ENCODE measurements at regions not wholly inside any gene's neighbourhood (a gene's known extent, or its start where the extent isn't known, plus 50 kb on each side); places are given as distances from the start of the nearest gene placed in this dataset.

DNA sequence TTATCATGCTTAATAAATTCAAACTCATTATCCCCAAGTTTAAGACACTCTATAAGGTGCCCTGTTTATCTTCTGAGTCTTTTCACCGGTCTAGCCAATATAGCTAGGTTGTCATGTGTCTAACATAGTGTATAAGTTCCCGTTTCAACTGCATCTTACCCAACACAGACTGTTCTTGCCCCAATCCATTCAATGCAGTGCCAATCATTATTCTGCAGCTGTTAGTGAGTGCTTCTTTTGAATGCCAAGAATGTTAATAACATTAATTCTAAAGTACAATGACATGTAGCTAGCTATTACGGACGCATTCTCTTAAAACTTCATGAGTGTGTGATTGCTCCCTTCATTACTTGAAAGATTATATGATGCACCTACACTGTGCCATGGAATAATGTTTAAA, 646.4 kb upstream of the NR2F2 start:
- Mint-ChIP-seq H3K4me3 (no peak overlapping the region), H3K27me3 (no peaks in the 10 kb centered on the region), H3K27ac (no peak overlapping the region), H3K36me3 (no peaks in the 10 kb centered on the region), H3K9me3 (peaks cover 0 to 4% (median 0%) of the 10 kb centered on the region in 8 donors), H3K4me1 (no peaks in the 10 kb centered on the region)
- no peaks in the 10 kb centered on the region for H3K4me1 ChIP-seq (ENCODE audit: insufficient read depth, low read length)
- intact Hi-C loops (cut with micrococcal nuclease), result no loop called here
- no peak overlapping the region for H3K27ac ChIP-seq (ENCODE audit: low read depth, low read length)
- ChIA-PET CTCF (ENCODE audit: partially characterized antibody) (no interaction called here), POLR2A (ENCODE audit: partially characterized antibody) (no interaction called here)
- no peak overlapping the region for H3K4me3 ChIP-seq (ENCODE audit: low read length in 2 of 2)
- H3K27me3 ChIP-seq (ENCODE audit: insufficient read depth, low read length), result no peaks in the 10 kb centered on the region
- DNase-seq, result no peak
- H3K9me3 ChIP-seq (ENCODE audit: control insufficient read depth in 1 of 2, low read length in 2 of 2), result no peaks in the 10 kb centered on the region
- no peaks in the 10 kb centered on the region for H3K36me3 ChIP-seq (ENCODE audit: insufficient read depth, low read length)

DNA sequence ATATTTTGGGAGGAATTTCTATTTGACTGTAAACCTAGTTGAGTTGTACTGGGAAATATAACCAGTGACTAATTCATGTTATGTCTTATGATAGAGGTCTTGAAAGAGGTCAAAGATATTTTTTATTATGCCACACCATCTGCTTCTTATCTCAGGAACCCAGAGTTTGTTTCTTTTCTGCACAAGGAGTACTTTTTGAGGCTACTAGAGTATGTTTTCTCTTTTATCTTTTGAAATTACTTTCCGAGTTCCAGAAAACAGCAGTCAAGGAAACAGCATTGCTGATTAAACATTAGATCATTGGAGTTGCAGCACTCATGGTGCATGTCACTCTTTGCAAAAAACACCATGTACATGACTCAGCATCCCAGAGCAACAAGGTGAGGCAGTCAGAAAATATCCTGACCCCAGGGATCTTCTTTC, 645.8 kb upstream of the NR2F2 start:
- H3K4me3 ChIP-seq (ENCODE audit: low read length in 2 of 2), result no peak overlapping the region
- intact Hi-C loops (cut with micrococcal nuclease), result no loop called here
- H3K4me1 ChIP-seq (ENCODE audit: insufficient read depth, low read length), result no peaks in the 10 kb centered on the region
- H3K36me3 ChIP-seq (ENCODE audit: insufficient read depth, low read length), result no peaks in the 10 kb centered on the region
- ChIA-PET POLR2A (ENCODE audit: partially characterized antibody) (no interaction called here), CTCF (ENCODE audit: partially characterized antibody) (no interaction called here)
- no peak overlapping the region for H3K4me3 Mint-ChIP-seq
- H3K9me3 ChIP-seq (ENCODE audit: control insufficient read depth in 1 of 2, low read length in 2 of 2), result no peaks in the 10 kb centered on the region
- H3K36me3 Mint-ChIP-seq, result no peaks in the 10 kb centered on the region
- DNase-seq, result no peak
- no peaks in the 10 kb centered on the region for H3K27me3 Mint-ChIP-seq
- H3K9me3 Mint-ChIP-seq, result peaks cover 0 to 4% (median 0%) of the 10 kb centered on the region in 8 donors
- no peak overlapping the region for H3K27ac ChIP-seq (ENCODE audit: low read depth, low read length)
- no peak overlapping the region for H3K27ac Mint-ChIP-seq
- H3K27me3 ChIP-seq (ENCODE audit: insufficient read depth, low read length), result no peaks in the 10 kb centered on the region
- H3K4me1 Mint-ChIP-seq, result no peaks in the 10 kb centered on the region

DNA sequence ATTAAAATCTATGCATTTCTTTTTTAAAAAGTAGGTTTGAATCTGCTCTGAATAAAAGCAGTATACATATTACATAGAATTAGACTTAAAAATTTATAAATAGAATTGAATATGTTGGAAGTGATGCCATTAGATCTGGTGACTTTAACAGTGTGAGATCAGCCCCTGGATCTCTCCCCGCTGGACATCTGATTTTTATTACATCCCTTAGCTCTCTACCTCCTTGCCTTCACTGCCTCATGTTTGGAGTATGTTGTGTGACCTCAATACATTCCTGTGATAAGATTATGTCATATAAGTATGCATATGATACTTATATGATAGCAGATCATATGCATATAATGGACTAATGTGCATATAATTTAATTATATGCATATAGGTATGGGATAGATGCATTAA, 643.4 kb upstream of the NR2F2 start:
- Histone ChIP-seq H3K9me3 (ENCODE audit: control insufficient read depth in 1 of 2, low read length in 2 of 2) (no peaks in the 10 kb centered on the region), H3K27ac (ENCODE audit: low read depth, low read length) (no peak overlapping the region), H3K27me3 (ENCODE audit: insufficient read depth, low read length) (no peaks in the 10 kb centered on the region), H3K4me1 (ENCODE audit: insufficient read depth, low read length) (no peaks in the 10 kb centered on the region), H3K36me3 (ENCODE audit: insufficient read depth, low read length) (no peaks in the 10 kb centered on the region), H3K4me3 (ENCODE audit: low read length in 2 of 2) (no peak overlapping the region)
- H3K4me1 Mint-ChIP-seq, result no peaks in the 10 kb centered on the region
- ChIA-PET CTCF (ENCODE audit: partially characterized antibody) (no interaction called here), POLR2A (ENCODE audit: partially characterized antibody) (no interaction called here)
- intact Hi-C loops (cut with micrococcal nuclease), result no loop called here
- no peaks in the 10 kb centered on the region for H3K36me3 Mint-ChIP-seq
- DNase-seq, result no peak
- no peak overlapping the region for H3K27ac Mint-ChIP-seq
- peaks cover 0 to 8% (median 4%) of the 10 kb centered on the region in 8 donors for H3K9me3 Mint-ChIP-seq
- no peak overlapping the region for H3K4me3 Mint-ChIP-seq
- no peaks in the 10 kb centered on the region for H3K27me3 Mint-ChIP-seq

DNA sequence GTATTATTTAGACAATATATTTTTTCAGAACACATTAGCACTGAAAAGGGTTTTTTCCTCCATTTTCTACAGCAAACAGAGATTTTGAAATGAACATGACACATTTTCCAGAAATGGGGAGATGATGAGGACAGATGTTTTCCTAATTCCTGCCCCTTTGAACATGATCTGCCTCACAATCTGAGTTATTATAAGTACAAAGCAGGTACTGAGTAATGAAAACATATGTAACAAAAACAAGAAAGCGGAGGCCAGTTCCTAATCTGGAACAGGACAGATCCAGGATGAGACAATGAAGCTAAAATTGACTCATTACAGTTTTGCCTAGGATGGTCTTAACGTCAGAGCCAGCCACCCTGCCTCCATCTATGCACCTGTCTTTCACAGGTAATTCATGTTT, 642.8 kb upstream of the NR2F2 start:
- H3K4me3 ChIP-seq (ENCODE audit: low read length in 2 of 2), result no peak overlapping the region
- no peaks in the 10 kb centered on the region for H3K9me3 ChIP-seq (ENCODE audit: control insufficient read depth in 1 of 2, low read length in 2 of 2)
- CTCF ChIA-PET (ENCODE audit: partially characterized antibody), result no interaction called here
- Mint-ChIP-seq H3K4me3 (no peak overlapping the region), H3K27ac (no peak overlapping the region), H3K36me3 (no peaks in the 10 kb centered on the region), H3K9me3 (peaks cover 0 to 13% (median 5%) of the 10 kb centered on the region in 8 donors), H3K27me3 (no peaks in the 10 kb centered on the region), H3K4me1 (no peaks in the 10 kb centered on the region)
- POLR2A ChIA-PET (ENCODE audit: partially characterized antibody), result no interaction called here
- DNase-seq, result no peak
- intact Hi-C loops (cut with micrococcal nuclease), result no loop called here
- H3K4me1 ChIP-seq (ENCODE audit: insufficient read depth, low read length), result no peaks in the 10 kb centered on the region
- H3K27ac ChIP-seq (ENCODE audit: low read depth, low read length), result no peak overlapping the region
- H3K27me3 ChIP-seq (ENCODE audit: insufficient read depth, low read length), result no peaks in the 10 kb centered on the region
- no peaks in the 10 kb centered on the region for H3K36me3 ChIP-seq (ENCODE audit: insufficient read depth, low read length)

DNA sequence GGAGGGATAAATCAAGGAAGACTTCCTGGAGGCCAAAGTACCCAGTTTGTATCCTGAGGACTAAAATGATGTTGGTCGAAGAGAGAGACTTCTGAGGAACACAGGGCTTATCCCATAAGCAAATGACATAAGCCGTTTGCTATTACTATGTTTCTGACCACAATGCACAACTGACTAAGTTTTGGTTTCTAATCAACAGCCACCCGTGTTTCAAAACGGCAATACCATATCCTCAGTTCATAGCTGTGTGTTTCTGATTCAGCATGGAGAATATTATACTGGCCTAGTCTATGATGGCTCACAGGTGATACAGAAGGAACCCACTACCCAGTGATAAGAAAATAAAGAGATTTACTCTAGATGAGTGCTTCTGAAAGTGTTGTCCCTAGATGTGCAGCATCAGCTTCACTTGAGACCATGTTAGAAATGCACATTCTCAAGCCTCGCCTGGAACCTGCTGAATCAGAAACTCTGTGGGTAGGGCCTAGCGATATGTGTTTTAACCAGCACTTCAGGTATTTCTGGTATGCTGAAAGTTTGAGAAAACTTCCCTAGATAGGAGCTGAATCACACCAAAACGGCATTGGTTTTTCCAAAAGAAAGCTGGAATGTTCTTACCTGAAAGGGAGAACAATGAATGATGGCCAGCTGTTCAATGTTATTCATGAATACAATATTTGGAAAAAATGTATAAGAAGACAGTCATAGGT, 639.7 kb upstream of the NR2F2 start:
- Histone ChIP-seq H3K9me3 (ENCODE audit: control insufficient read depth in 1 of 2, low read length in 2 of 2) (no peaks in the 10 kb centered on the region), H3K4me3 (ENCODE audit: low read length in 2 of 2) (no peak overlapping the region), H3K36me3 (ENCODE audit: insufficient read depth, low read length) (no peaks in the 10 kb centered on the region), H3K27ac (ENCODE audit: low read depth, low read length) (no peak overlapping the region), H3K4me1 (ENCODE audit: insufficient read depth, low read length) (no peaks in the 10 kb centered on the region), H3K27me3 (ENCODE audit: insufficient read depth, low read length) (no peaks in the 10 kb centered on the region)
- intact Hi-C loops (cut with micrococcal nuclease), result no loop called here
- no peak for DNase-seq
- H3K27me3 Mint-ChIP-seq, result no peaks in the 10 kb centered on the region
- POLR2A ChIA-PET (ENCODE audit: partially characterized antibody), result interaction anchor here (0.7 kb wide), 1 partner anchor 327 kb away, joined by 3 read pairs; no protein-coding TSS in a partner anchor
- H3K4me1 Mint-ChIP-seq, result no peaks in the 10 kb centered on the region
- CTCF ChIA-PET (ENCODE audit: partially characterized antibody), result no interaction called here
- H3K36me3 Mint-ChIP-seq, result peaks cover 0 to 2% of the 10 kb centered on the region in 2 donors
- no peak overlapping the region for H3K4me3 Mint-ChIP-seq
- H3K9me3 Mint-ChIP-seq, result peaks cover 3 to 44% (median 19%) of the 10 kb centered on the region in 8 donors
- H3K27ac Mint-ChIP-seq, result no peak overlapping the region

DNA sequence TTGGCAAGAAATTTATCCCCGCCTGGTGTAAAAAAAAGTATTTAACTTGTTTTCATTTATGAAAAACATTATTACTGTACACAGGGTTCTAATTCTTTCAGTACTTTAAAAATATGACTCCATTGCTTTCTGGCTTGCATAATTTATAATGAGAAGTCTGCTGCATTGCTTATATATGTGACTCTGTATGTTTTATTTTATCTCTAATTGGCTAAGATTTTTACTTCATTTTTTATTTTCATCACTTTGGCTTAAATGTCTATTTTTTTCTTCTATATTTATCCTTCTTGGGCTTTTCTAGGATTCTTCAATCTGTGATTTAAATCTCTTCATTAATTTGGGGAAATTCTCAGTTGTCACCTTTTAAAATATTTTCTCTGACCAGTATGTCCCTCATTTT, 636.6 kb upstream of the NR2F2 start:
- no peaks in the 10 kb centered on the region for H3K9me3 ChIP-seq (ENCODE audit: control insufficient read depth in 1 of 2, low read length in 2 of 2)
- Mint-ChIP-seq H3K27me3 (no peaks in the 10 kb centered on the region), H3K4me1 (no peaks in the 10 kb centered on the region), H3K27ac (no peak overlapping the region), H3K36me3 (peaks cover 0 to 2% of the 10 kb centered on the region in 2 donors), H3K4me3 (no peak overlapping the region), H3K9me3 (peaks cover 6 to 54% (median 21%) of the 10 kb centered on the region in 8 donors)
- H3K4me1 ChIP-seq (ENCODE audit: insufficient read depth, low read length), result no peaks in the 10 kb centered on the region
- no peak overlapping the region for H3K27ac ChIP-seq (ENCODE audit: low read depth, low read length)
- intact Hi-C loops (cut with micrococcal nuclease), result no loop called here
- no peaks in the 10 kb centered on the region for H3K27me3 ChIP-seq (ENCODE audit: insufficient read depth, low read length)
- ChIA-PET POLR2A (ENCODE audit: partially characterized antibody) (no interaction called here), CTCF (ENCODE audit: partially characterized antibody) (no interaction called here)
- DNase-seq, result no peak
- no peaks in the 10 kb centered on the region for H3K36me3 ChIP-seq (ENCODE audit: insufficient read depth, low read length)
- H3K4me3 ChIP-seq (ENCODE audit: low read length in 2 of 2), result no peak overlapping the region

DNA sequence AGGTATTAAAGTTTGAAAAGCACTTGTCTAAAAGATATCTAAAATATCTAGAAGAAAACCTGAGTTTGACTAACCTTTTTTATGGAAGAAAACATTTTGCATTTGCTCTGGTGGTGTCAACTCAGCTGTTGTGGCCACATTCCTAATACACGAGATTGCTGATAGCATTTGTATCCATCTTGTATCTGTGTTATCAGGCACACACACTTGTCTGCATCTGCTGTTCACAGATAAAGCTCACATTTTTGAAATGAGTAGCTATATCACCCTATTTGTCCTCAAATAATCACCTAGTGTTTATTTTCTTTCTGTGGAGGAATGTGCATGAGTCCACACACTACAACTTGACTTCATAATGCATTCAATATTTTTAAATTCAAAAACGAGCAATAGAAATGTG, 632.3 kb upstream of the NR2F2 start:
- no peaks in the 10 kb centered on the region for H3K36me3 ChIP-seq (ENCODE audit: insufficient read depth, low read length)
- no peak overlapping the region for H3K4me3 ChIP-seq (ENCODE audit: low read length in 2 of 2)
- Mint-ChIP-seq H3K9me3 (peaks cover 5 to 76% (median 42%) of the 10 kb centered on the region in 8 donors), H3K27ac (no peak overlapping the region), H3K4me1 (no peaks in the 10 kb centered on the region), H3K36me3 (peaks cover 2% of the 10 kb centered on the region in 2 donors), H3K4me3 (no peak overlapping the region), H3K27me3 (no peaks in the 10 kb centered on the region)
- ChIA-PET CTCF (ENCODE audit: partially characterized antibody) (no interaction called here), POLR2A (ENCODE audit: partially characterized antibody) (no interaction called here)
- intact Hi-C loops (cut with micrococcal nuclease), result no loop called here
- no peak for DNase-seq
- H3K27me3 ChIP-seq (ENCODE audit: insufficient read depth, low read length), result no peaks in the 10 kb centered on the region
- peaks cover 0 to 10% of the 10 kb centered on the region in 2 donors for H3K9me3 ChIP-seq (ENCODE audit: control insufficient read depth in 1 of 2, low read length in 2 of 2)
- H3K27ac ChIP-seq (ENCODE audit: low read depth, low read length), result no peak overlapping the region
- no peaks in the 10 kb centered on the region for H3K4me1 ChIP-seq (ENCODE audit: insufficient read depth, low read length)

DNA sequence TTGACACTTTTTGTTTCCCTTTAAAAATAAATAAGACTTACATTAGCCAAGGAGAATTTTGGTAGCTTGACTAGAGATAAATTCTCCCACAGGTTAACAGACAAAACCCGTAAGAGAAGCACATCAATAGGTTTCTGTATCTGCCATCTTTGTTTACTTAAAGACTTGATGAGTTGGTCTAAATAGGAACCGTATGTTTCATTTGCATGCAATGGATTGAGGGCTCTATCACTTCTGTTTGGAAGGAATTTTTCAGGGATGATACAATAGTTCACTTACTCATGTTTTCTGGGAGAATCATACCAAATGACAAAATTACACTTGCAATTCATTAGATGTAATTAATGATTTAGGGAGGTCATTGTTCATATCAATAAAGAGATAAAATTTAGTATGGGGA, 631.5 kb upstream of the NR2F2 start:
- H3K27me3 Mint-ChIP-seq, result no peaks in the 10 kb centered on the region
- no peak overlapping the region for H3K4me3 Mint-ChIP-seq
- no peaks in the 10 kb centered on the region for H3K4me1 ChIP-seq (ENCODE audit: insufficient read depth, low read length)
- CTCF ChIA-PET (ENCODE audit: partially characterized antibody), result no interaction called here
- no peaks in the 10 kb centered on the region for H3K36me3 ChIP-seq (ENCODE audit: insufficient read depth, low read length)
- no peak overlapping the region for H3K27ac ChIP-seq (ENCODE audit: low read depth, low read length)
- no peaks in the 10 kb centered on the region for H3K4me1 Mint-ChIP-seq
- peaks cover 5 to 69% (median 40%) of the 10 kb centered on the region in 8 donors for H3K9me3 Mint-ChIP-seq
- H3K27ac Mint-ChIP-seq, result no peak overlapping the region
- H3K36me3 Mint-ChIP-seq, result peaks cover 2% of the 10 kb centered on the region in 2 donors
- H3K27me3 ChIP-seq (ENCODE audit: insufficient read depth, low read length), result no peaks in the 10 kb centered on the region
- no peak overlapping the region for H3K4me3 ChIP-seq (ENCODE audit: low read length in 2 of 2)
- peaks cover 0 to 10% of the 10 kb centered on the region in 2 donors for H3K9me3 ChIP-seq (ENCODE audit: control insufficient read depth in 1 of 2, low read length in 2 of 2)
- intact Hi-C loops (cut with micrococcal nuclease), result no loop called here
- DNase-seq, result no peak
- POLR2A ChIA-PET (ENCODE audit: partially characterized antibody), result no interaction called here

Data from CD4-positive, alpha-beta memory T cell (primary cell).